Loucy (cell line): ENCODE measurements at regions not wholly inside any gene's neighbourhood (a gene's known extent, or its start where the extent isn't known, plus 50 kb on each side); places are given as distances from the start of the nearest gene placed in this dataset.

ENCODE experiments used
- EZH2phosphoT487 ChIP-seq: fragments of 200-600 bp; IDR thresholded peaks from 2 replicates; pipeline ENCODE4 v1.6.1; 2018; ENCODE audit warnings: antibody characterized with exemption, mild to moderate bottlenecking, moderate library complexity, borderline replicate concordance
- TF ChIP-seq, protein P1 (sequence below): fragments of 200-600 bp; sonication (generic); conservative IDR thresholded peaks from 2 replicates; pipeline ENCODE4 v1.5.1; 2014; ENCODE audit warnings: mild to moderate bottlenecking, antibody characterized with exemption, low read length

DNA sequence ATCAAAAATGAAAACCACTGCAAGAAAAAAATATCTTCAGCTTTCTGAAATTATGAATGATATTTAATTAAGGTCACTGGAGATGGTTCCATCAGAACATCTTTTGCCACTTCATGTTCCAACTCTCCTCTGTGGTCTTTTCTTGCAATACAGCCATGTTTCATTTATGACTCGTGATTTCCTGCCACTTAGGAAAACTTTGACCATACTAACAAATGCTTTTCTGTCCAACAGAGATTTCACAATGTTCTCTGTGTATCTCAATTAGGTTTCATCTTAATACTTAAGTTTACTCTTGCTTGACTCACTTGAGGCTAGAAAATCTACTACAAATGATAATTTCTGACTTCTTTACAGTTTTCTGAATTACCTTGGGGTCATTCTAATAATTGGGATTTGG is 330.9 kb downstream of the CXXC4 start:
- TF ChIP-seq, protein P1, sequence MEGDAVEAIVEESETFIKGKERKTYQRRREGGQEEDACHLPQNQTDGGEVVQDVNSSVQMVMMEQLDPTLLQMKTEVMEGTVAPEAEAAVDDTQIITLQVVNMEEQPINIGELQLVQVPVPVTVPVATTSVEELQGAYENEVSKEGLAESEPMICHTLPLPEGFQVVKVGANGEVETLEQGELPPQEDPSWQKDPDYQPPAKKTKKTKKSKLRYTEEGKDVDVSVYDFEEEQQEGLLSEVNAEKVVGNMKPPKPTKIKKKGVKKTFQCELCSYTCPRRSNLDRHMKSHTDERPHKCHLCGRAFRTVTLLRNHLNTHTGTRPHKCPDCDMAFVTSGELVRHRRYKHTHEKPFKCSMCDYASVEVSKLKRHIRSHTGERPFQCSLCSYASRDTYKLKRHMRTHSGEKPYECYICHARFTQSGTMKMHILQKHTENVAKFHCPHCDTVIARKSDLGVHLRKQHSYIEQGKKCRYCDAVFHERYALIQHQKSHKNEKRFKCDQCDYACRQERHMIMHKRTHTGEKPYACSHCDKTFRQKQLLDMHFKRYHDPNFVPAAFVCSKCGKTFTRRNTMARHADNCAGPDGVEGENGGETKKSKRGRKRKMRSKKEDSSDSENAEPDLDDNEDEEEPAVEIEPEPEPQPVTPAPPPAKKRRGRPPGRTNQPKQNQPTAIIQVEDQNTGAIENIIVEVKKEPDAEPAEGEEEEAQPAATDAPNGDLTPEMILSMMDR = no peak
- TF ChIP-seq EZH2phosphoT487 = no peak
